Activated CD4-positive, alpha-beta T cell treated with anti-CD3 and anti-CD28 coated beads, Interleukin-2, amount 50 U/mL, for 1 hour (primary cell): ENCODE measurements at regions not wholly inside any gene's neighbourhood (a gene's known extent, or its start where the extent isn't known, plus 50 kb on each side); places are given as distances from the start of the nearest gene placed in this dataset.

ENCODE experiments used
- DNase-seq: peaks from one replicate; pipeline ENCODE4 v3.0.0-alpha.2; 2020

DNA sequence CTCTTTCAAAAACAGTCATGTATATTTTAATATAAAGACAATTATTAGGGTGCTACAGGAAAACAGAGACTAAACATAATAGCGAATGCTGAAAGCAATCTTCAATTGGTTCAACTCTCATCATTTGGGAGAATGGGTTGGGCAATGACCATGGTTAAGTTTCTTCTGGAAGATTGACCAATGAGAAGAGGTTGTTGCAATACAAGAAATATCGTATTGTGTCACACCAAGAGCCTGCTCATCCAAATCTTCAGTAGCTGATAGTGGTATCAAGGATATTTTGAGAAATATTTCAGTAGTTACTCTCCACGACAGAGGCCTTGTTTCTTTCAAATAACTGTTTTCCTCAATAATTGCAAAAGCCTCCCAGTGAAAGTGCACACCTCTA lies 83.0 kb upstream of the FNDC3A start:
- DNase-seq, result no peak

DNA sequence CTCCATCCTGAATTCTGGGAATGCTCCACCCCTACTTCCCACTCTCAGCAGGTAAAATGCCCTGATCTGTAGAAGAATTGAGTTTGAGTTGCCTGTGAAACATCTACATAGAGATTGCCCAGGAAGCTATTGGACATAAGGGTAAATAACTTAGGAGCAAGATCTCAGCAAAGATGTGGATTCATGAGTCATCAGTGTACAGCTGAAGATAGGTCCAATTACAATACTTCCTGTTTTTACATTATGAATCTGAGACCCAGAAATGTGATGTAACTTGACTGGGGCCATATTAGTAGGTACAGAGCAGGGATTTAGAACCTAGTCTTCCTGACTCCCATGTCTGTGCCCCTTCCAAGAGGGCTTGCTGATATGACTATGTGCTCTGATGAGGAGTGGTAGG lies 79.4 kb upstream of the FNDC3A start:
- no peak for DNase-seq

DNA sequence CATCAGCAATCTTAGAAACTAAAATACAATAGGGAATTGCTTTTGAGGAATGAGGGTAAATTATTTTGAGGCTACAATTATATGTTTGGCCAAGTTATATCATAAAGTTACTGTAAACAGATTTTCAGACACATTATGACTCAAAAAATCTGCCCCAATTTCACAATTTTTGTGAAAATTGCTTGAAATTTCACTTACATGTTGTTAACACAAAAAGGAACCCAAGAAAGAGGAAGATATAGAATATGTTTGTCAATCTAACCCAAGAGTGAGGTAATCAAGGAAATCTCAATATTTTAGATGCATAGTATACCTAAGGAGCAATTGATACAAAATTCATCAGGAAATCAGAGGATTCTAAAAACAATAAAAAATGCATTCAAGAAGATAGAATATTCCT lies 73.9 kb upstream of the FNDC3A start:
- DNase-seq, result no peak

DNA sequence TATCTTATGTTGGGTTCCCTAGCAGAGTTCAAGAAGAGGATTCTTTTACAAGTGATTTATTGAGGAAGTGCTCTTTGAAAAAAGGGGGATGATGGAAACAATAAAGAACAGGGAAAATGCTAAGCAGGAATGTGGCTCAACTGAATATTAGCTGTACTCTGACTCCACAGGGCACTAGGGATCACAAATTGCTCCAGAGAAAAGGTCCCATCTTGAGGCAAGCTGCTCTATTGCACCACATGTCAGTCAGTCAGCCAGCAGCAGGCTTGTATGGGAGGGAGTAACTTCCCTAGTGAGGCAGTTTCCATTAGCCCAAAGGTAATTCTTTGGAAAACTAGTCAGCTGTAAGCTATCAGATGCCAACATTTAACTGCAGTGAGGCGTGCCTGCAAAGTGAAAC lies 73.3 kb upstream of the FNDC3A start:
- DNase-seq, result no peak

DNA sequence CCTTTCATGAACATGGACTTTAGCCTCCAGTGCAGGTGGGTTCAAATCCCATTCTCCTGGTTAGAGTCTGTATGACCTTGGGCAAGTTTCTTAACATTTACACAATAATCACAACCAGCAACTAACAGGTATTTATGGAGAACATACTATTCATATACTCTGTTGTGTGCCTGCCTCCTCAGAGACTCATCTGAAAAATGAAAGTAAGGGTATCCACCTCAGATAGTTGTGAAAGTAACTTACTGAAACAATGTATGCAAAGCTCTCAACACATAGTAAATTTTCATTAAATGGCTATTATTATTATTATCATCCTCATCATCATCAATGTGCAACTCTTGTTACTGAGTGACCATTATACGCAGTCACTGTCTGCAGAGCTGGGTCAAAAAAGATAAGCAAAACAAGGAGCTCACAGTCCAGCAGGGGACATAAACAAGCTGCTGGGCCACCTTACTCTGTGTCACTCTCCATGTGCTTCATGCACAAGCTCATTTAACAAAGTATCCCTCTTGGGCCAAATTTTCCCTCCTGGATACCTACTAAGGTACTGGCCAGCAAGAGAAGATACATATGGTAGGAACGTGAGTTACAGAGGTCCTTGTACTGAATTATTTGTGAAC lies 70.9 kb upstream of the FNDC3A start:
- no peak for DNase-seq

DNA sequence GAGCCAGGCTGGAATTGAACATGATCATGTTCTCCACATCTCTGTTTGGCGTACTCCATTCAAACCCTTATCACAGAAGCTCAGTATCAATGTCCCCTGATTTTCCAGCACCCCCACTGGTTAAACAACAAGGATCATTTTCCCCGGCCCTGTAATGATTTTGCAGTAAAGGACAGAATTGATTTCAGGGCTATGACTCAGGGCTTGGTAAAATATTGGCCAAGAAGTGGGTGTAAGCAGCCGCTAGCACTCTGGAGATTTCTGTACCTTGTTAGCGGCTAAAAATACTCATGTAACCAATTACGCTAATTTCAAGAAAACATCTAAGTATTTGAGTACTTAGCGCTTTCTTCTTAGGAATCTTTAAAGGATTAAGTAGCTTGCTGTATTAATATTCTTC lies 69.5 kb upstream of the FNDC3A start:
- no peak for DNase-seq

DNA sequence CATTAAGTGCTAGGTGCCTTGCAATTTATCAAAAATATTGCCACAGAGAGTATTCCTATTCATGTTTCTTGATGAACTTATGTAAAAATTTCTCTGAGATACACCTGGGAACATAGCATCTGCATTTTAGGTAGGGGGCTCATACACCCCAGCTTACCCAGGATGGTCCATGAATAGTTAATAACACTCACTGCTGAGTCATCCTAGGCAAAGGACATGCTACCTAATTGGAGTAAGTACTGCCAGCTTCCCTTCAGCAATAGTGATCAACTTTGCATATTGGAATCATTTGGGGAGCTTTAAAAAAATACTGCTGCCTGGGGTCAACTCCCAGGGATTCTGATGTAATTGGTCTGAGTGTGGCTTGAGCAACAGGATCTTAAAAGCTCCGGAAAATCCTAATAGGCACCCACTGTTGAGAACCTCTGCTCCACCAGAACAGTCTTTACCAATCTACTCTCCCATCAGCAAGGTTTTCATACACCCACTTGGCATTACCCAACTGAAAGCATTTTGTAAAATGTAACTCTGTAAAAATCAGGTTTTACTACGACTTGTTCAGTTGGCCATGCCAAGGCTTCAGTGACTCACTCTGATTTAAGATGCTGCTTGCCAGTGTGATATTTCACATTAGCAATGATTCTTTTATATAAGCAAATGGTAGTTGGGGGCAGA lies 67.2 kb upstream of the FNDC3A start:
- DNase-seq, result no peak

DNA sequence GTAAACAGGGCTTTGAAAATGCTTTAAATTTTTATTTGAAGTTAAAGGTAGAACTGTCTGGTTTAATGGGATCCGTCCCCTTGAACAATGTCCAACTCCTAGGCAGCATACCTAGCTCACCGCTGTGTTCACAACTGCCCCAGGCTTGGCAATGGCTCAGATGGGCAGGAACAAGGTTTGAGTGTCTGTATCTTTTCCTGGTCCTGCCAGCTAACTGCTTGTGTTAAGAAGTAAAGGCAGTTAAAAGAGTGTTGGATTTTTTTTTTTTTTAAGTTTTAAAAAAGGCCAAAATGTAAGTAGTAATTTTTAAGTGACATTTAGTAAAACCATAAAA lies 66.7 kb upstream of the FNDC3A start:
- no peak for DNase-seq

DNA sequence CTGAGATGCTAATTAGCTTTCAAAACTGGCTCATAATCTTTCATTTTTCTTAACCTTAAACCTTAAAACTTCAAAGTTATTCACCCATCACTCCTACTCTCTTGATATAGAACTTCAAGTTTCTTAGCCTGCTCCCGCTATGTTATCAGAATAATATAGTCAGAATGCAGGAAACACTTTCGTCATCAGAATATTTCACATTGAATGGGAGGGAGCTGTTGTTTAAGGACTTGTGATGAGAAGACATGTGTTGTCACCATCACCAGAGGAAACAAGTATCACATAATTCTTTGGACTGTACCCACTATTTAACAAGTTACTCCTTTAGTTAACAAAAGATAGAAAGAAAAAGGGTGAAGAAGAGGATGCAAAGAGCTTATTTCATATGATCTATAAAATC lies 65.0 kb upstream of the FNDC3A start:
- no peak for DNase-seq

DNA sequence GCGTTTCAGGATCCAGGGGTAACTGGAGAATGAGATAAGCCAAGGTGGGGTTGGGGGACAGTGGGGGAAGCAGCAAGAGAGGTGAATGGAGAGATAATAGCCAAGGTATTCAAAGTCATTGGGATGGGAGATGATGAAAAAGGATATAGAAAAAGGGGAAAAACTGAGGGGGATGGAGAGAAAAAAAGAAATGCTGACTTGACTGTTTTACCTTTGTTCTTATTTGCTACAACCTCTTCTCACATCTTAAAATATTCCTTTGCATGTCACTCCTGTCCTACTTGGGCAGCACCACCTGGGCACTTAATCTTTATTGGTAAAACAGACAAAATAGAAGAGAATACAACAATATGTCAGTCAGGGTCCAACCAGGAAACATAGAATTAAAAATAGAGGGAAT lies 56.0 kb upstream of the FNDC3A start:
- DNase-seq, result no peak

DNA sequence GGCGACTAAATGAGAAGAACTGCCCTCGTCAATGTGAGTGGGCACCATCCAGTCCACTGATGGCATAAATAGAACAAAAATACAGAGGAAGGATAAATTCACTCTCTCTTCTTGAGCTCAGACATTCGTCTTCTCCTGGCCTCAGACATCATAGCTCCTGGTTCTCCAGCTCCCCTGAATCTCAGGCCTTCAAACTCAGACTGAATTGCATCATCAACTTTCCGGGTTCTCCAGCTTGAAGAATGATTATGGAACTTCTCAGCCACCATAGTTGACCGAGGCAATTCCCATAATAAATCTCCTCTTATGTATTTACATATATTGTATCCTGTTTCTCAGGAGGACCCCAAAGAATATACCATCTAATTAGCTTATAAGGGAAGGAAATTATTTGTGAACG lies 55.0 kb upstream of the FNDC3A start:
- no peak for DNase-seq

DNA sequence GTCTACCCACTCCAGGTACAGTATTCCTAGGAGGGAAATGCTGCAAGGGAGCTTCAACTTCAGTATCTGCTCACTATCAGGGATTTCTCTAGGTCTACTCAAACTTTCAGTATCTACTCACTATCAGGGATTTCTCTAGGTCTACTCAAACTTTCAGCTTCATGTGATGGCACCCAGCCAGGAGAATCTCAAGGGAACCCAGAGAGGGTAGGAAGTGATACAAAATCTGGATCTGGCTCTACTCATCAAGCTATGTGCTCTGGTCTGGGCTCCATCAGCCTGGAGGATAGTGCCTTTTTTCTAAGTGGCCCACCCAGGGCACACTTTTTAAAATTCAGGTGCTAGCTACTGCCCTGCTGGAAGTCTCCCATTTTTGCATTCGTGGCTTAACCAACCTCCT lies 52.3 kb upstream of the FNDC3A start:
- no peak for DNase-seq

DNA sequence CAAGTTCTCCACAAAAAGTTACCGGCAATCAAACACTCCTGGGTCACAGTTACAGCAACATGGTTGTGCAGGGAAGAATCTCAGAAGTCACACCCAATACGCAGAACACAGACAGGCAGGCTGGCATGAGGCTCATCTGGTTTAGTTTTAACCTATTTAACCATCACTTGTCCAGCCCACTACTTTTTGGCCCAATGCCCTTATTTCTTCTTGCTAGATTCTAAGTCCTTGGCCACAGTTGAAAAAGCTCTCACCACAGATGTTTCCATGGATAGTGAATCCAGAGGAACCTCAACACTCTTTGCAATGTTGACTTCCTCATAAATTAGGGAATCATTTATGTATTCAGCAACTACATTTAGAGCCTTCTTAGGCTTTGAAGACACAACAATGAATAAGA lies 50.7 kb upstream of the FNDC3A start:
- no peak for DNase-seq
